Upper lobe of left lung (tissue), 4 donors: ENCODE measurements at regions not wholly inside any gene's neighbourhood (a gene's known extent, or its start where the extent isn't known, plus 50 kb on each side); places are given as distances from the start of the nearest gene placed in this dataset.

Experiments
- EP300 ChIP-seq, 4 donors: sonication (generic); formaldehyde crosslinking; IDR thresholded peaks; one replicate each; pipeline ENCODE4 v1.5.1; 2017; ENCODE audit warnings: antibody characterized with exemption in 4 of 4, control low read depth in 2 of 4
- POLR2AphosphoS5 ChIP-seq, 2 donors: sonication (generic); formaldehyde crosslinking; IDR thresholded peaks; one replicate each; pipeline ENCODE4 v1.5.1; 2017; ENCODE audit warnings: antibody characterized with exemption in 2 of 2
- TF ChIP-seq, protein P1 (sequence below), 6 experiments: fragments of 450-650 bp in 4 of 6; fragments of 200-600 bp in 2 of 6; sonication (generic) in 2 of 6; IDR thresholded peaks; one replicate each; pipeline ENCODE4 v1.5.1; 2016 to 2019; ENCODE audit warnings: antibody characterized with exemption in 6 of 6

DNA sequence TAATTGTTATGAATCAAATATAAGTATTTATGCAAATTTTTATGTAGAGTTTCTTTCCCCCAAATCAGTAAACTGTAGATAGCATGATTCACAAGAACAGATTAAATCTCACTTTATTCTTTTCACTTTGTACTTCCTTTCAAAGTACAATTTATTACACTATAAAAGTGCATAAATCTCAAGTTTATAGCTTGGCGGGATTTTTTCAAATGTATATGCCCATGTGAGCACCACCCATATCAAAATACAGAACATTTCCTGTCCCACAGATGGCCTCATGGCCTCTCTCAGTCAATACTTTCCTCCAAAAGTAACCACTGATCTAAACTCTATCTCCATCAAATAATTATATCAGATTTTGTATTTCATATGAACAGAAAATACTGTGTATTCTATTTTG, 196.1 kb upstream of the THRB start:
- TF ChIP-seq, protein P1, sequence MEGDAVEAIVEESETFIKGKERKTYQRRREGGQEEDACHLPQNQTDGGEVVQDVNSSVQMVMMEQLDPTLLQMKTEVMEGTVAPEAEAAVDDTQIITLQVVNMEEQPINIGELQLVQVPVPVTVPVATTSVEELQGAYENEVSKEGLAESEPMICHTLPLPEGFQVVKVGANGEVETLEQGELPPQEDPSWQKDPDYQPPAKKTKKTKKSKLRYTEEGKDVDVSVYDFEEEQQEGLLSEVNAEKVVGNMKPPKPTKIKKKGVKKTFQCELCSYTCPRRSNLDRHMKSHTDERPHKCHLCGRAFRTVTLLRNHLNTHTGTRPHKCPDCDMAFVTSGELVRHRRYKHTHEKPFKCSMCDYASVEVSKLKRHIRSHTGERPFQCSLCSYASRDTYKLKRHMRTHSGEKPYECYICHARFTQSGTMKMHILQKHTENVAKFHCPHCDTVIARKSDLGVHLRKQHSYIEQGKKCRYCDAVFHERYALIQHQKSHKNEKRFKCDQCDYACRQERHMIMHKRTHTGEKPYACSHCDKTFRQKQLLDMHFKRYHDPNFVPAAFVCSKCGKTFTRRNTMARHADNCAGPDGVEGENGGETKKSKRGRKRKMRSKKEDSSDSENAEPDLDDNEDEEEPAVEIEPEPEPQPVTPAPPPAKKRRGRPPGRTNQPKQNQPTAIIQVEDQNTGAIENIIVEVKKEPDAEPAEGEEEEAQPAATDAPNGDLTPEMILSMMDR (IDR thresholded peaks at IDR 0.05) = no peak
- TF ChIP-seq POLR2AphosphoS5 (IDR thresholded peaks at IDR 0.05) = no peak
- no peak for TF ChIP-seq EP300 (IDR thresholded peaks at IDR 0.05)
